HEK293T (cell line): ENCODE measurements at regions not wholly inside any gene's neighbourhood (a gene's known extent, or its start where the extent isn't known, plus 50 kb on each side); places are given as distances from the start of the nearest gene placed in this dataset.

Source experiments
- CTCF ChIA-PET: fragments of 350-600 bp; formaldehyde crosslinking; extraction: SDS; loops from one replicate; lab custom pipeline; 2021; ENCODE audit warnings: antibody characterized with exemption, inconsistent platforms; lab: Yijun Ruan, JAX
- POLR2A ChIA-PET: fragments of 350-600 bp; formaldehyde crosslinking; extraction: SDS; loops from one replicate; lab custom pipeline; 2020; ENCODE audit warnings: antibody characterized with exemption, inconsistent platforms; lab: Yijun Ruan, JAX
- DNase-seq: peaks from one replicate; pipeline ENCODE4 v3.0.0; 2012; ENCODE audit warnings: mixed read lengths; ENCODE audit errors: extremely low spot score
- ARNT ChIP-seq: fragments of 450-650 bp; IDR thresholded peaks from 2 replicates; pipeline ENCODE4 v1.6.1; 2017; ENCODE audit warnings: mild to moderate bottlenecking
- BHLHE40 ChIP-seq: fragments of 450-650 bp; IDR thresholded peaks from 2 replicates; pipeline ENCODE4 v1.6.1; 2016; ENCODE audit warnings: mild to moderate bottlenecking, moderate library complexity, borderline replicate concordance
- CTBP1 ChIP-seq: fragments of 450-650 bp; IDR thresholded peaks from 2 replicates; pipeline ENCODE4 v1.6.1; 2016; ENCODE audit warnings: borderline replicate concordance
- ELF4 ChIP-seq: fragments of 450-650 bp; IDR thresholded peaks from 2 replicates; pipeline ENCODE4 v1.6.1; 2017; ENCODE audit warnings: antibody characterized with exemption
- FOXA1 ChIP-seq: fragments of 450-650 bp; IDR thresholded peaks from 2 replicates; pipeline ENCODE4 v1.6.1; 2016; ENCODE audit warnings: mild to moderate bottlenecking
- FOXK2 ChIP-seq: fragments of 450-650 bp; IDR thresholded peaks from 2 replicates; pipeline ENCODE4 v1.6.1; 2016; ENCODE audit warnings: mild to moderate bottlenecking
- FOXM1 ChIP-seq: fragments of 450-650 bp; IDR thresholded peaks from 2 replicates; pipeline ENCODE4 v1.6.1; 2017; ENCODE audit warnings: mild to moderate bottlenecking, borderline replicate concordance
- HDGF ChIP-seq: fragments of 450-650 bp; IDR thresholded peaks from 2 replicates; pipeline ENCODE4 v1.6.1; 2017; ENCODE audit warnings: antibody characterized with exemption, borderline replicate concordance
- L3MBTL2 ChIP-seq: fragments of 450-650 bp; conservative IDR thresholded peaks from 2 replicates; pipeline ENCODE4 v1.6.1; 2016; ENCODE audit warnings: mild to moderate bottlenecking
- LEF1 ChIP-seq: fragments of 450-650 bp; IDR thresholded peaks from 2 replicates; pipeline ENCODE4 v1.6.1; 2017; ENCODE audit warnings: mild to moderate bottlenecking, borderline replicate concordance
- NFRKB ChIP-seq: fragments of 450-650 bp; IDR thresholded peaks from 2 replicates; pipeline ENCODE4 v1.6.1; 2016; ENCODE audit warnings: mild to moderate bottlenecking, moderate library complexity
- PKNOX1 ChIP-seq: fragments of 450-650 bp; IDR thresholded peaks from 2 replicates; pipeline ENCODE4 v1.6.1; 2016
- SP1 ChIP-seq: fragments of 450-650 bp; IDR thresholded peaks from 2 replicates; pipeline ENCODE4 v1.6.1; 2017
- SUZ12 ChIP-seq: fragments of 450-650 bp; IDR thresholded peaks from 2 replicates; pipeline ENCODE4 v1.6.1; 2016; ENCODE audit warnings: mild to moderate bottlenecking
- TARDBP ChIP-seq: fragments of 450-650 bp; IDR thresholded peaks from 2 replicates; pipeline ENCODE4 v1.6.1; 2016
- ZNF384 ChIP-seq: fragments of 450-650 bp; IDR thresholded peaks from 2 replicates; pipeline ENCODE4 v1.6.1; 2016

GRCh38 chr10:52677086-52677485 is 95.5 kb downstream of the MBL2 start:
- ChIA-PET CTCF (interaction anchor here (0.6 to 1.7 kb wide), 2 partner anchors 62 to 104 kb away, joined by 3 to 4 read pairs; no protein-coding TSS in a partner anchor), POLR2A (no interaction called here)
- no peak for DNase-seq
- TF ChIP-seq ELF4 = no peak
- TF ChIP-seq BHLHE40 = no peak
- TF ChIP-seq ZNF384 = no peak
- no peak for TF ChIP-seq HDGF
- no peak for TF ChIP-seq LEF1
- no peak for TF ChIP-seq SP1
- no peak for TF ChIP-seq FOXA1
- no peak for TF ChIP-seq L3MBTL2
- no peak for TF ChIP-seq PKNOX1
- TF ChIP-seq CTBP1 = no peak
- TF ChIP-seq FOXM1 = no peak
- TF ChIP-seq NFRKB = no peak
- no peak for TF ChIP-seq TARDBP
- TF ChIP-seq SUZ12 = no peak
- TF ChIP-seq ARNT = no peak
- no peak for TF ChIP-seq FOXK2

GRCh38 chr10:52678611-52679010 is 94.0 kb downstream of the MBL2 start:
- DNase-seq = no peak
- POLR2A ChIA-PET = no interaction called here
- TF ChIP-seq FOXM1 = no peak
- no peak for TF ChIP-seq TARDBP
- TF ChIP-seq SP1 = no peak
- no peak for TF ChIP-seq ARNT
- TF ChIP-seq CTBP1 = no peak
- TF ChIP-seq PKNOX1 = no peak
- TF ChIP-seq LEF1 = no peak
- TF ChIP-seq FOXA1 = no peak
- no peak for TF ChIP-seq BHLHE40
- TF ChIP-seq HDGF = no peak
- no peak for TF ChIP-seq ZNF384
- TF ChIP-seq ELF4 = no peak
- no peak for TF ChIP-seq SUZ12
- no peak for TF ChIP-seq L3MBTL2
- TF ChIP-seq NFRKB = no peak
- no peak for TF ChIP-seq FOXK2
- CTCF ChIA-PET = no interaction called here

GRCh38 chr10:52679117-52679516 is 93.5 kb downstream of the MBL2 start:
- no peak for DNase-seq
- CTCF ChIA-PET = no interaction called here
- TF ChIP-seq FOXK2 (no peak), BHLHE40 (0 out of 2 replicates have a peak, but pooled peaks have one; percentile 11)
- POLR2A ChIA-PET = no interaction called here

- POLR2A ChIA-PET = no interaction called here
- CTCF ChIA-PET = no interaction called here
- DNase-seq = no peak
- TF ChIP-seq SP1 = no peak
- TF ChIP-seq PKNOX1 = no peak
- no peak for TF ChIP-seq HDGF
- no peak for TF ChIP-seq ELF4
- no peak for TF ChIP-seq BHLHE40
- TF ChIP-seq FOXK2 = no peak
- no peak for TF ChIP-seq SUZ12
- TF ChIP-seq FOXA1 = no peak
- no peak for TF ChIP-seq ZNF384
Observed at GRCh38 chr10:52682766-52683165, 89.8 kb downstream of the MBL2 start.

GRCh38 chr10:52683776-52684175 is 88.8 kb downstream of the MBL2 start:
- TF ChIP-seq HDGF (no peak), SP1 (no peak), ZNF384 (no peak), FOXA1 (no peak), FOXM1 (no peak), ARNT (no peak), FOXK2 (no peak), PKNOX1 (no peak), SUZ12 (no peak), LEF1 (no peak), NFRKB (no peak), L3MBTL2 (no peak), ELF4 (no peak), CTBP1 (no peak), BHLHE40 (no peak)
- DNase-seq = no peak
- ChIA-PET CTCF (no interaction called here), POLR2A (no interaction called here)

- TF ChIP-seq HDGF (no peak), FOXA1 (no peak), ELF4 (no peak), ARNT (no peak), PKNOX1 (no peak), CTBP1 (no peak), SP1 (no peak), FOXK2 (no peak)
- POLR2A ChIA-PET = no interaction called here
- no peak for DNase-seq
- CTCF ChIA-PET = no interaction called here
Observed at GRCh38 chr10:52688899-52689298, 83.7 kb downstream of the MBL2 start.
